Keratinocyte (primary cell): ENCODE measurements at regions not wholly inside any gene's neighbourhood (a gene's known extent, or its start where the extent isn't known, plus 50 kb on each side); places are given as distances from the start of the nearest gene placed in this dataset.

Experiments
- DNase-seq: peaks from one replicate; pipeline ENCODE4 v3.0.0-alpha.2; 2011; ENCODE audit warnings: low read depth, missing footprints, low spot score
- FAIRE-seq: peaks from 2 replicates; lab custom pipeline; 2011; peaks lifted over from hg19 to GRCh38; lab: Jason Lieb, UNC
- H2AFZ ChIP-seq: 2 replicates; pipeline ENCODE4 v1.6.0; 2012; ENCODE audit warnings: low read length, control low read depth, inconsistent platforms; ENCODE audit not compliant: control insufficient read depth
- H3K27ac ChIP-seq: 2 replicates; pipeline ENCODE4 v1.5.1; 2011; ENCODE audit warnings: low read length; ENCODE audit not compliant: control insufficient read depth, insufficient read depth
- H3K27me3 ChIP-seq: 3 replicates; pipeline ENCODE4 v1.6.0; 2011; ENCODE audit warnings: low read length; ENCODE audit not compliant: control insufficient read depth, insufficient read depth; ENCODE audit errors: extremely low read depth
- H3K36me3 ChIP-seq, 2 experiments: 2 replicates in 1 of 2; 3 replicates in 1 of 2; pipeline ENCODE4 v1.5.1; 2011; ENCODE audit warnings: low read length in 2 of 2, mild to moderate bottlenecking in 1 of 2; ENCODE audit not compliant: control insufficient read depth in 2 of 2, insufficient read depth in 2 of 2; ENCODE audit errors: extremely low read depth in 1 of 2
- H3K4me1 ChIP-seq: 3 replicates; pipeline ENCODE4 v1.5.1; 2011; ENCODE audit warnings: low read length; ENCODE audit not compliant: control insufficient read depth, insufficient read depth; ENCODE audit errors: extremely low read depth
- H3K4me2 ChIP-seq: 3 replicates; pipeline ENCODE4 v1.6.0; 2011; ENCODE audit warnings: low read depth, low read length; ENCODE audit not compliant: control insufficient read depth, insufficient read depth; ENCODE audit errors: extremely low read depth
- H3K4me3 ChIP-seq, 3 experiments: fragments of 200-600 bp in 1 of 3; sonication (generic) in 1 of 3; 2 replicates in 2 of 3; 3 replicates in 1 of 3; pipeline ENCODE4 v1.5.1; 2011 to 2016; ENCODE audit warnings: low read length in 3 of 3, mild to moderate bottlenecking in 3 of 3, control low read depth in 2 of 3, inconsistent platforms in 1 of 3, low read depth in 1 of 3, mixed read lengths in 1 of 3, mixed run types in 1 of 3, moderate library complexity in 1 of 3; ENCODE audit not compliant: control insufficient read depth in 2 of 3, insufficient read depth in 2 of 3; ENCODE audit errors: extremely low read depth in 1 of 3
- H3K79me2 ChIP-seq: 2 replicates; pipeline ENCODE4 v1.6.0; 2012; ENCODE audit warnings: low read length; ENCODE audit not compliant: control insufficient read depth, insufficient read depth
- H3K9ac ChIP-seq: 3 replicates; pipeline ENCODE4 v1.6.0; 2011; ENCODE audit warnings: low read length; ENCODE audit not compliant: control insufficient read depth, insufficient read depth; ENCODE audit errors: extremely low read depth
- H3K9me1 ChIP-seq: 3 replicates; pipeline ENCODE4 v1.6.0; 2011; ENCODE audit warnings: low read length; ENCODE audit not compliant: control insufficient read depth, insufficient read depth; ENCODE audit errors: extremely low read depth
- H3K9me3 ChIP-seq: 2 replicates; pipeline ENCODE4 v1.5.1; 2012; ENCODE audit warnings: low read depth, low read length; ENCODE audit not compliant: control insufficient read depth
- H4K20me1 ChIP-seq: 3 replicates; pipeline ENCODE4 v1.6.0; 2011; ENCODE audit warnings: low read length; ENCODE audit not compliant: control insufficient read depth, insufficient read depth; ENCODE audit errors: extremely low read depth
- CTCF ChIP-seq, 3 experiments: IDR thresholded peaks in 1 of 3; conservative IDR thresholded peaks in 1 of 3; optimal IDR thresholded peaks in 1 of 3; 2 replicates in 2 of 3; 3 replicates in 1 of 3; pipeline versions ENCODE3 to v1.5.1; 2011; ENCODE audit warnings: low read length in 3 of 3, mild to moderate bottlenecking in 3 of 3, moderate library complexity in 2 of 3, control low read depth in 1 of 3, inconsistent platforms in 1 of 3; ENCODE audit not compliant: insufficient read depth in 2 of 3; ENCODE audit errors: extremely low read depth in 1 of 3
- EZH2 ChIP-seq: IDR thresholded peaks from one replicate; pipeline ENCODE4 v1.6.1; 2012; ENCODE audit warnings: inconsistent platforms, mild to moderate bottlenecking, low read length, moderate library complexity
- dilution Hi-C: fragments of 300-500 bp; cut with MboI; formaldehyde crosslinking; loops from one replicate; pipeline ENCODE4 v1.7.0; 2020; ENCODE audit warnings: low sequenced_read_pairs; ENCODE audit not compliant: extremely low pct_ligation_motif_present

- FAIRE-seq (no peak), DNase-seq (no peak)
- no peak overlapping the region for H3K9ac ChIP-seq
- dilution Hi-C loops, result no loop called here
- no peaks in the 10 kb centered on the region for H3K4me1 ChIP-seq
- H3K4me2 ChIP-seq, result no peak overlapping the region
- no peak overlapping the region for H3K4me3 ChIP-seq
- H4K20me1 ChIP-seq, result no peaks in the 10 kb centered on the region
- no peak overlapping the region for H2AFZ ChIP-seq
- H3K79me2 ChIP-seq, result no peaks in the 10 kb centered on the region
- no peaks in the 10 kb centered on the region for H3K9me3 ChIP-seq
- no peaks in the 10 kb centered on the region for H3K9me1 ChIP-seq
- H3K36me3 ChIP-seq, result no peaks in the 10 kb centered on the region
- no peak overlapping the region for H3K27ac ChIP-seq
- TF ChIP-seq CTCF (optimal IDR thresholded peaks at IDR 0.05 in 1 of 3, IDR thresholded peaks at IDR 0.05 in 1 of 3, conservative IDR thresholded peaks at IDR 0.05 in 1 of 3; ENCODE audit: extremely low read depth in 1 of 3, insufficient read depth in 2 of 3, low read length in 3 of 3) (no peak), EZH2 (no peak)
- no peaks in the 10 kb centered on the region for H3K27me3 ChIP-seq
These were observed 164.2 kb upstream of the SEMA6D start for GRCh38 chr15:47552978-47553608.

GRCh38 chr15:47553947-47554346 lies 163.4 kb upstream of the SEMA6D start:
- DNase-seq (no peak), FAIRE-seq (no peak)
- no peaks in the 10 kb centered on the region for H3K36me3 ChIP-seq
- no peak overlapping the region for H3K4me3 ChIP-seq
- H3K27ac ChIP-seq, result no peak overlapping the region
- H3K4me1 ChIP-seq, result no peaks in the 10 kb centered on the region
- H3K4me2 ChIP-seq, result no peak overlapping the region
- H3K9me3 ChIP-seq, result no peaks in the 10 kb centered on the region
- H3K79me2 ChIP-seq, result no peaks in the 10 kb centered on the region
- H2AFZ ChIP-seq, result no peak overlapping the region
- no peaks in the 10 kb centered on the region for H4K20me1 ChIP-seq
- TF ChIP-seq CTCF (optimal IDR thresholded peaks at IDR 0.05 in 1 of 3, IDR thresholded peaks at IDR 0.05 in 1 of 3, conservative IDR thresholded peaks at IDR 0.05 in 1 of 3; ENCODE audit: extremely low read depth in 1 of 3, insufficient read depth in 2 of 3, low read length in 3 of 3), result no peak
- TF ChIP-seq EZH2, result no peak
- no peaks in the 10 kb centered on the region for H3K9me1 ChIP-seq
- H3K27me3 ChIP-seq, result no peaks in the 10 kb centered on the region
- no peak overlapping the region for H3K9ac ChIP-seq
- dilution Hi-C loops, result no loop called here
